Neural progenitor cell (in vitro differentiated cells): ENCODE measurements at regions not wholly inside any gene's neighbourhood (a gene's known extent, or its start where the extent isn't known, plus 50 kb on each side); places are given as distances from the start of the nearest gene placed in this dataset.

ENCODE experiments used
- CTCF ChIP-seq: fragments of 200-600 bp; sonication (generic); IDR thresholded peaks from 2 replicates; pipeline ENCODE4 v1.5.1; 2017; ENCODE audit warnings: antibody characterized with exemption, mild to moderate bottlenecking
- EZH2 ChIP-seq: fragments of 200-600 bp; sonication (generic); IDR thresholded peaks from 2 replicates; pipeline ENCODE4 v1.6.1; 2017; ENCODE audit warnings: antibody characterized with exemption, mild to moderate bottlenecking, moderate library complexity
- EZH2phosphoT487 ChIP-seq: fragments of 200-600 bp; sonication (generic); IDR thresholded peaks from 2 replicates; pipeline ENCODE4 v1.6.1; 2017; ENCODE audit warnings: antibody characterized with exemption

DNA sequence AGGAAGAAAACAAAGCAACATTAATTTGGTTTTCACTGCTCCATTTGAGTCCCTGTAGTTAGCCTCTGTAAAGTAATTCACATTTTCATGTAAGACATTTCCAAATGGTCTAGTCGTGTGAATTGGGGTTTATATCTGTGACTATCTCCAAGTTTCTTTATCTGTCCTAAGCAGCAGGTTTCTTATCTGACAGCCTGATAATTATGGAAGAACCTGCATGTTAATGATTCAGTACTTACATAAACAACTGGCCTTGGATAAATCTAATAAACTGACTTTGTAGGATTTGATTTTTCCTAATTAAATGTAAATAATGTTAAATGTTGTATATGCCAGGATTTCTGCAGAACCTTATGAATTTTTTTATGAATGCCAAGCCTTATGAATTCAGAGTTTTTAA lies 964.9 kb downstream of the NR2F1-AS1 start:
- TF ChIP-seq EZH2 (no peak), CTCF (no peak), EZH2phosphoT487 (no peak)
